SW 1271 (cell line): ENCODE measurements at regions not wholly inside any gene's neighbourhood (a gene's known extent, or its start where the extent isn't known, plus 50 kb on each side); places are given as distances from the start of the nearest gene placed in this dataset.

Source experiments
- DNase-seq, 2 experiments: peaks; one replicate each; lab custom pipeline; 2025; lab: John Stamatoyannopoulos, UW

GRCh38 chr5:167561796-167562195, 729.6 kb upstream of the WWC1 start:
- DNase-seq, result no peak

- no peak for DNase-seq
Measured at GRCh38 chr5:167564275-167564674, 727.2 kb upstream of the WWC1 start.

- peak in 1 of 2 experiments; percentile 30 for DNase-seq
Measured at GRCh38 chr5:167565189-167565954, 726.1 kb upstream of the WWC1 start.

GRCh38 chr5:167570431-167570830, 721.0 kb upstream of the WWC1 start:
- DNase-seq, result no peak

- no peak for DNase-seq
Measured at GRCh38 chr5:167571824-167572223, 719.6 kb upstream of the WWC1 start.

- no peak for DNase-seq
Measured at GRCh38 chr5:167573370-167574127, 717.9 kb upstream of the WWC1 start.

- no peak for DNase-seq
Measured at GRCh38 chr5:167574464-167574863, 717.0 kb upstream of the WWC1 start.

- no peak for DNase-seq
Measured at GRCh38 chr5:167575330-167575729, 716.1 kb upstream of the WWC1 start.

GRCh38 chr5:167576126-167576525, 715.3 kb upstream of the WWC1 start:
- no peak for DNase-seq

- DNase-seq, result no peak
Measured at GRCh38 chr5:167576897-167577296, 714.5 kb upstream of the WWC1 start.

GRCh38 chr5:167577616-167578015, 713.8 kb upstream of the WWC1 start:
- DNase-seq, result no peak

GRCh38 chr5:167578977-167579692, 712.3 kb upstream of the WWC1 start:
- no peak for DNase-seq

- no peak for DNase-seq
Measured at GRCh38 chr5:167579693-167580055, 711.8 kb upstream of the WWC1 start.

- DNase-seq, result no peak
Measured at GRCh38 chr5:167580608-167581007, 710.8 kb upstream of the WWC1 start.

GRCh38 chr5:167582283-167582682, 709.2 kb upstream of the WWC1 start:
- DNase-seq, result peak in 1 of 2 experiments; percentile 53

- DNase-seq, result no peak
Measured at GRCh38 chr5:167582886-167583285, 708.6 kb upstream of the WWC1 start.

GRCh38 chr5:167585184-167585583, 706.3 kb upstream of the WWC1 start:
- no peak for DNase-seq

GRCh38 chr5:167587772-167588437, 703.5 kb upstream of the WWC1 start:
- peak; percentile 28 to 66 for DNase-seq

GRCh38 chr5:167592114-167592513, 699.3 kb upstream of the WWC1 start:
- DNase-seq, result no peak

GRCh38 chr5:167593329-167594060, 698.0 kb upstream of the WWC1 start:
- no peak for DNase-seq

GRCh38 chr5:167594061-167594435, 697.4 kb upstream of the WWC1 start:
- no peak for DNase-seq

GRCh38 chr5:167594750-167595149, 696.7 kb upstream of the WWC1 start:
- no peak for DNase-seq
